ENCODE measurements at regions not wholly inside any gene's neighbourhood (a gene's known extent, or its start where the extent isn't known, plus 50 kb on each side); places are given as distances from the start of the nearest gene placed in this dataset.

DNA sequence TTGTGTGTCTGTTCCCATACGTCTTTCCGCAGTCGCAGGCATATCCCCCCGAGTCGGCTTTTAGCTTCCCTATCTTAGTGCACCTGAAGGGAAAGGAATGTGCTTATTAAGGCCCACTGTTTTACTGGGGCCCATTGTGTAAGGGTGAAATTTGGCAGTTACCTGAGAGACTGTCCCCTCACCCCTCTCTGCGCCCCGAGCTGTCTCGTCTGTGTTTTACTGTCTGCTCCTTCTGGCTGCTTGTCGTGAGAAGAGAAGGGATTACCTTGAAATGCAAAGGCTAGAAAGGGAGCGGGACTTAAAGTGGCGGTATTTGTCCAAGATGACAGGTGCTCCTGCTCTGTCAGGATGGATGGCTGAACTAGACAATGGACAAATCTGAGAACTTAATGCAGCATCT is 233.0 kb upstream of the POU1F1 start:
- no peak for TF ChIP-seq CTCF (IDR thresholded peaks at IDR 0.05; ENCODE audit: borderline replicate concordance, insufficient read depth, low read depth, low read length)

GRCh38 chr3:87508921-87509320 is 232.5 kb upstream of the POU1F1 start:
- H3K4me3 ChIP-seq (ENCODE audit: low read depth, low read length) = no peak overlapping the region
- TF ChIP-seq CTCF (IDR thresholded peaks at IDR 0.05; ENCODE audit: borderline replicate concordance, insufficient read depth, low read depth, low read length) = no peak

More for the DNA sequence above, 233.0 kb upstream of the POU1F1 start:
- H3K4me3 ChIP-seq (ENCODE audit: low read depth, low read length) = no peak overlapping the region

- no peak for TF ChIP-seq CTCF (IDR thresholded peaks at IDR 0.05; ENCODE audit: borderline replicate concordance, insufficient read depth, low read depth, low read length)
- no peak overlapping the region for H3K4me3 ChIP-seq (ENCODE audit: low read depth, low read length)
Measured at GRCh38 chr3:87507753-87508152, 231.4 kb upstream of the POU1F1 start.

DNA sequence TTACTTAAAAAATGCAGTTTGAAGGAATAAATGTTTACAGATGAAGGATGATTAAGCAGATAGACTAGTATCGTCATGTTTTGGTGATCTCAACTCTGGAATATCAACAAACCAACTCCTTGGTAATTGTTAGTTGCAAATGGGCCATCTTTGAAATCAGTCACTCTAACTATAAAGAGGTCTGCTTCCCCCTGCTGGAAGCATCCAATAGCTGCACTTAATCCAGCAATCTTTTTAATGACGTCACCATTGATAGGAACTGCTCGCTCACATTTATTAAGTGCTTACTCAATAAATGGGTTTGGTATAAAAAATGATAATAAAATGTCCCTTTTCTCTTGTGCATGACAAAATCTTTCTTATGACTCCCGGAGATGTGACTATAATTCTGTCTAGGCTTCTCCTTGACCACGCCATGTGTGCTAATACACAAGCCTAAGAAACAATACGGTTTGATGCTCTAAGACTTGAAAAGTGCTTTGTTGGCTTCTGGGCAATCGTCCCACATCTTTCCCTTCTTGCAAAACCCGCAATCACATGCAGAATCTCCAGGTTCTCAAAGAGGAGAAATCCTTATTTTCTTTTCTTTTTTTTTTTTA is 227.6 kb upstream of the POU1F1 start:
- H3K4me3 ChIP-seq (ENCODE audit: low read depth, low read length) = no peak overlapping the region
- TF ChIP-seq CTCF (IDR thresholded peaks at IDR 0.05; ENCODE audit: borderline replicate concordance, insufficient read depth, low read depth, low read length) = peak; percentile 48; the same call in 1 of the 2 replicates

DNA sequence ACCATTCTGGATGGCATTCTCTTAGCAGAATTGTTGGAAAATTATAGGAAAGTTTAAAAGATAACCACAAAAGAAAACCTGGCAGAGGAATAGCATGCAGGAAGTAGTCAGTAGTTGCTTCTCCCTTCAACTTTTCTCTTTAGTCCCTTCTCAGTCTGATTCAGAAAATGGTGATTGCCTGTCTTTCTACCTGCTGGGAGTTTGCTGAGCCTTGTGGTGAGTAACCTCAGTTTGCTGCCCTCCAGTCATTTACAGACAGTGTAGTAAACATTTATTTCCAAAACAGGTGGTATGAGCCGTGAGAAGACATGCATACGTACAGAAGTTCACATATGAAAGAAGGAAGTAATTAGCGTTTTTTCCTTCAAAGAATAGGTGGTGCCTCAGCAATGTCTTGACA is 224.7 kb upstream of the POU1F1 start:
- no peak for TF ChIP-seq CTCF (IDR thresholded peaks at IDR 0.05; ENCODE audit: borderline replicate concordance, insufficient read depth, low read depth, low read length)
- no peak overlapping the region for H3K4me3 ChIP-seq (ENCODE audit: low read depth, low read length)

DNA sequence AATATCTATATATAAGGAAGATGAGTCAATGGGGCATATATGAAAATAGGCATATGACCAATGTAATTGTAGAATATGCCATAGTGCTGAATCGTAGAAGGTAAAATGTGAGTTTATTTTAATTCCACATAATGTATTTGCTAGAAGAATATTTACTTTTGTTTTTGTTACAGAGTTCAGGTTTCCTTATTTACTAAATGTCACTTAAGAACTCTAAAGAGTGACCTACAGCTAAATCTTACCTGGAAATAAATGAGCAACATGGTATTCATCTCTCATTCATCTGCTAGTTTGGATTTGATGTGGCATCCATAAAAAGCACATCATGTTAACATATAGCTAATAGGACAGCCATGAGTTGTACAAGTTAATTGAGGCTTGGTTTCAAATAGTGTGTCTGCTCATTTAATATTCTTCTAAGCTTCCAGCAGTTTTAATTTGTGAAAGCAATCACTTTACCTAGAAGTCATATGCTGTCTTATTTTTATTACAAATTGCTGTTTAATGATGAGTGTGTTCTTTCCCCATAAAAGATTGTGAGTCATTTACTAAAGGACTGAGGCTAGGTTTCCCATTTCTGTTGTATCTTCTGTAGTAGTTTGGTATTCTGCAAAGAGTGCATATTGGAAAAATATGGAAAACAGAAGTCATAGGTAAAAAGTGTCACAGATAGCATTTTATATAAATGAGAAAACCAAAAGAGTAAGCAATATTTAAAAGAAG is 222.1 kb upstream of the POU1F1 start:
- no peak for TF ChIP-seq CTCF (IDR thresholded peaks at IDR 0.05; ENCODE audit: borderline replicate concordance, insufficient read depth, low read depth, low read length)
- no peak overlapping the region for H3K4me3 ChIP-seq (ENCODE audit: low read depth, low read length)

DNA sequence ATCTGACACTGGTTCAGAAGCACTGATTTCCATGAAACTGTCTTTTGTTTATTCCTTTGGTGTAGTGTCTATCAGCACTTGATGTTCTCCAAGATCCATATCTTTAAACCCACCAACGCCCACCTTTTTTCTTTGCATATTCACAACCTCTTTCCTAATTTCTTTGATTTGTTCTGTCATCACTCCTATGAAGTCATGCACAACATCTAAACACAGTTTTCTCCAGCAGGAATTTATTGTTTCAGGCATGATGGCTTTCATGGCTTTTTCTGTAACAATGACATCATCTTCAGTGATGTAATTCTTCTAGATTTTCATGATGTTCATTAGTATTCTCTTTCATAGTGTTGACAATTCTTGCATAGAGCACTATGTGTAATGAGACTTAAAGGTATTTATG is 219.6 kb upstream of the POU1F1 start:
- no peak overlapping the region for H3K4me3 ChIP-seq (ENCODE audit: low read depth, low read length)
- no peak for TF ChIP-seq CTCF (IDR thresholded peaks at IDR 0.05; ENCODE audit: borderline replicate concordance, insufficient read depth, low read depth, low read length)

Data from GM12875 (cell line).